ENCODE measurements at regions not wholly inside any gene's neighbourhood (a gene's known extent, or its start where the extent isn't known, plus 50 kb on each side); places are given as distances from the start of the nearest gene placed in this dataset.

GRCh38 chr12:74646831-74647230 lies 109.2 kb downstream of the ATXN7L3B start:
- H3K9me3 Mint-ChIP-seq (ENCODE audit: low read depth, unreplicated experiment), result no peaks in the 10 kb centered on the region
- intact Hi-C loops (cut with micrococcal nuclease; ENCODE audit: unreplicated experiment), result loop anchor here (1.0 to 5.0 kb wide), 7 partner anchors 110 to 710 kb away; partner anchors contain the start of gene ATXN7L3B
- no peaks in the 10 kb centered on the region for H3K36me3 Mint-ChIP-seq (ENCODE audit: insufficient read depth, unreplicated experiment)
- CTCF ChIA-PET, result interaction anchor here (0.7 to 1.7 kb wide), 10 partner anchors 66 to 625 kb away, joined by 3 to 25 read pairs (median 4); partner anchors contain the start of gene ATXN7L3B
- H3K4me3 Mint-ChIP-seq (ENCODE audit: low read depth, unreplicated experiment), result no peak overlapping the region
- no peaks in the 10 kb centered on the region for H3K4me1 Mint-ChIP-seq (ENCODE audit: low read depth, unreplicated experiment)
- no TSS peak for BruUV-seq (replicated peaks)
- TF ChIP-seq CTCF (IDR thresholded peaks at IDR 0.05; ENCODE audit: unreplicated experiment), result no peak
- H3K27me3 Mint-ChIP-seq (ENCODE audit: unreplicated experiment), result no peaks in the 10 kb centered on the region
- no peak overlapping the region for H3K27ac Mint-ChIP-seq (ENCODE audit: unreplicated experiment)
- DNase-seq, result peak; percentile 58

GRCh38 chr12:74647256-74647655 lies 109.6 kb downstream of the ATXN7L3B start:
- Mint-ChIP-seq H3K9me3 (ENCODE audit: low read depth, unreplicated experiment) (no peaks in the 10 kb centered on the region), H3K36me3 (ENCODE audit: insufficient read depth, unreplicated experiment) (no peaks in the 10 kb centered on the region), H3K27me3 (ENCODE audit: unreplicated experiment) (no peaks in the 10 kb centered on the region), H3K4me3 (ENCODE audit: low read depth, unreplicated experiment) (no peak overlapping the region), H3K27ac (ENCODE audit: unreplicated experiment) (no peak overlapping the region), H3K4me1 (ENCODE audit: low read depth, unreplicated experiment) (no peaks in the 10 kb centered on the region)
- no TSS peak for BruUV-seq (replicated peaks)
- CTCF ChIA-PET, result interaction anchor here (0.7 to 1.7 kb wide), 10 partner anchors 66 to 625 kb away, joined by 3 to 25 read pairs (median 4); partner anchors contain the start of gene ATXN7L3B
- intact Hi-C loops (cut with micrococcal nuclease; ENCODE audit: unreplicated experiment), result loop anchor here (1.0 to 5.0 kb wide), 6 partner anchors 110 to 710 kb away; partner anchors contain the start of gene ATXN7L3B
- TF ChIP-seq CTCF (IDR thresholded peaks at IDR 0.05; ENCODE audit: unreplicated experiment), result no peak
- DNase-seq, result no peak

GRCh38 chr12:74656251-74656650 lies 118.6 kb downstream of the ATXN7L3B start:
- no TSS peak for BruUV-seq (replicated peaks)
- Mint-ChIP-seq H3K27ac (ENCODE audit: unreplicated experiment) (no peak overlapping the region), H3K27me3 (ENCODE audit: unreplicated experiment) (no peaks in the 10 kb centered on the region), H3K4me3 (ENCODE audit: low read depth, unreplicated experiment) (no peak overlapping the region), H3K36me3 (ENCODE audit: insufficient read depth, unreplicated experiment) (no peaks in the 10 kb centered on the region), H3K4me1 (ENCODE audit: low read depth, unreplicated experiment) (no peaks in the 10 kb centered on the region), H3K9me3 (ENCODE audit: low read depth, unreplicated experiment) (peaks cover 4% of the 10 kb centered on the region)
- no peak for DNase-seq
- CTCF ChIA-PET, result no interaction called here
- no peak for TF ChIP-seq CTCF (IDR thresholded peaks at IDR 0.05; ENCODE audit: unreplicated experiment)
- intact Hi-C loops (cut with micrococcal nuclease; ENCODE audit: unreplicated experiment), result no loop called here

- no peak overlapping the region for H3K27ac Mint-ChIP-seq (ENCODE audit: unreplicated experiment)
- H3K27me3 Mint-ChIP-seq (ENCODE audit: unreplicated experiment), result no peaks in the 10 kb centered on the region
- intact Hi-C loops (cut with micrococcal nuclease; ENCODE audit: unreplicated experiment), result no loop called here
- CTCF ChIA-PET, result no interaction called here
- H3K4me1 Mint-ChIP-seq (ENCODE audit: low read depth, unreplicated experiment), result no peaks in the 10 kb centered on the region
- H3K9me3 Mint-ChIP-seq (ENCODE audit: low read depth, unreplicated experiment), result no peaks in the 10 kb centered on the region
- TF ChIP-seq CTCF (IDR thresholded peaks at IDR 0.05; ENCODE audit: unreplicated experiment), result no peak
- H3K36me3 Mint-ChIP-seq (ENCODE audit: insufficient read depth, unreplicated experiment), result no peaks in the 10 kb centered on the region
- no peak for DNase-seq
- BruUV-seq (replicated peaks), result no TSS peak
- H3K4me3 Mint-ChIP-seq (ENCODE audit: low read depth, unreplicated experiment), result no peak overlapping the region
Observed at GRCh38 chr12:74660442-74660841, 122.8 kb downstream of the ATXN7L3B start.

Measured in Calu3 (cell line).